ENCODE measurements at regions not wholly inside any gene's neighbourhood (a gene's known extent, or its start where the extent isn't known, plus 50 kb on each side); places are given as distances from the start of the nearest gene placed in this dataset.

DNA sequence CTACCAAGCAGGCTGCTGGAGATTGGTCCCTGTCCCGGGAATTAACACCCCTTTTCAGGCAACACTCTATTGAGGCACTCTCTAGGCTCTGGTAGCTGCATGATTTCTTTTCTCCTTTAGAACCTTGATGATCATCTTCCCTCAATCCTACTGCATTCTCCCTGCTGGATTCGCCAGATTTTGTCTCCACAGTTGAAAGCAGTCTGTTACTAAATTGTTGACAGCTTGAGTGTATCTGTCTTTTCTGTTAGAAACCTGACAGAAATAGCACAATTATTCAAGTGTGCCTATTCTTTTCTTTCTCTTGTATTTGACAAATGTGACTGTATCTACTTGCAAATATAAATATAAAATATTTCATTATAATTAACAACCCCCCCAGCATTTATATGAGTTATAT lies 830.8 kb upstream of the CADM2 start:
- TF ChIP-seq ZBTB17 (CRISPR knock-in tag; IDR thresholded peaks at IDR 0.05) (no peak), EZH2 (IDR thresholded peaks at IDR 0.05; ENCODE audit: borderline replicate concordance, low read depth, low read length) (no peak)
- TF ChIP-seq, protein P1, sequence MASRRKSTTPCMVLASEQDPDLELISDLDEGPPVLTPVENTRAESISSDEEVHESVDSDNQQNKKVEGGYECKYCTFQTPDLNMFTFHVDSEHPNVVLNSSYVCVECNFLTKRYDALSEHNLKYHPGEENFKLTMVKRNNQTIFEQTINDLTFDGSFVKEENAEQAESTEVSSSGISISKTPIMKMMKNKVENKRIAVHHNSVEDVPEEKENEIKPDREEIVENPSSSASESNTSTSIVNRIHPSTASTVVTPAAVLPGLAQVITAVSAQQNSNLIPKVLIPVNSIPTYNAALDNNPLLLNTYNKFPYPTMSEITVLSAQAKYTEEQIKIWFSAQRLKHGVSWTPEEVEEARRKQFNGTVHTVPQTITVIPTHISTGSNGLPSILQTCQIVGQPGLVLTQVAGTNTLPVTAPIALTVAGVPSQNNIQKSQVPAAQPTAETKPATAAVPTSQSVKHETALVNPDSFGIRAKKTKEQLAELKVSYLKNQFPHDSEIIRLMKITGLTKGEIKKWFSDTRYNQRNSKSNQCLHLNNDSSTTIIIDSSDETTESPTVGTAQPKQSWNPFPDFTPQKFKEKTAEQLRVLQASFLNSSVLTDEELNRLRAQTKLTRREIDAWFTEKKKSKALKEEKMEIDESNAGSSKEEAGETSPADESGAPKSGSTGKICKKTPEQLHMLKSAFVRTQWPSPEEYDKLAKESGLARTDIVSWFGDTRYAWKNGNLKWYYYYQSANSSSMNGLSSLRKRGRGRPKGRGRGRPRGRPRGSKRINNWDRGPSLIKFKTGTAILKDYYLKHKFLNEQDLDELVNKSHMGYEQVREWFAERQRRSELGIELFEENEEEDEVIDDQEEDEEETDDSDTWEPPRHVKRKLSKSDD (conservative IDR thresholded peaks at IDR 0.05; ENCODE audit: low read length): no peak
- TF ChIP-seq, protein P2, sequence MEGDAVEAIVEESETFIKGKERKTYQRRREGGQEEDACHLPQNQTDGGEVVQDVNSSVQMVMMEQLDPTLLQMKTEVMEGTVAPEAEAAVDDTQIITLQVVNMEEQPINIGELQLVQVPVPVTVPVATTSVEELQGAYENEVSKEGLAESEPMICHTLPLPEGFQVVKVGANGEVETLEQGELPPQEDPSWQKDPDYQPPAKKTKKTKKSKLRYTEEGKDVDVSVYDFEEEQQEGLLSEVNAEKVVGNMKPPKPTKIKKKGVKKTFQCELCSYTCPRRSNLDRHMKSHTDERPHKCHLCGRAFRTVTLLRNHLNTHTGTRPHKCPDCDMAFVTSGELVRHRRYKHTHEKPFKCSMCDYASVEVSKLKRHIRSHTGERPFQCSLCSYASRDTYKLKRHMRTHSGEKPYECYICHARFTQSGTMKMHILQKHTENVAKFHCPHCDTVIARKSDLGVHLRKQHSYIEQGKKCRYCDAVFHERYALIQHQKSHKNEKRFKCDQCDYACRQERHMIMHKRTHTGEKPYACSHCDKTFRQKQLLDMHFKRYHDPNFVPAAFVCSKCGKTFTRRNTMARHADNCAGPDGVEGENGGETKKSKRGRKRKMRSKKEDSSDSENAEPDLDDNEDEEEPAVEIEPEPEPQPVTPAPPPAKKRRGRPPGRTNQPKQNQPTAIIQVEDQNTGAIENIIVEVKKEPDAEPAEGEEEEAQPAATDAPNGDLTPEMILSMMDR (IDR thresholded peaks at IDR 0.05 in 2 of 3, conservative IDR thresholded peaks at IDR 0.05 in 1 of 3; ENCODE audit: insufficient read depth in 2 of 3, low read depth in 1 of 3, low read length in 3 of 3): no peak
- TF ChIP-seq, protein P3, sequence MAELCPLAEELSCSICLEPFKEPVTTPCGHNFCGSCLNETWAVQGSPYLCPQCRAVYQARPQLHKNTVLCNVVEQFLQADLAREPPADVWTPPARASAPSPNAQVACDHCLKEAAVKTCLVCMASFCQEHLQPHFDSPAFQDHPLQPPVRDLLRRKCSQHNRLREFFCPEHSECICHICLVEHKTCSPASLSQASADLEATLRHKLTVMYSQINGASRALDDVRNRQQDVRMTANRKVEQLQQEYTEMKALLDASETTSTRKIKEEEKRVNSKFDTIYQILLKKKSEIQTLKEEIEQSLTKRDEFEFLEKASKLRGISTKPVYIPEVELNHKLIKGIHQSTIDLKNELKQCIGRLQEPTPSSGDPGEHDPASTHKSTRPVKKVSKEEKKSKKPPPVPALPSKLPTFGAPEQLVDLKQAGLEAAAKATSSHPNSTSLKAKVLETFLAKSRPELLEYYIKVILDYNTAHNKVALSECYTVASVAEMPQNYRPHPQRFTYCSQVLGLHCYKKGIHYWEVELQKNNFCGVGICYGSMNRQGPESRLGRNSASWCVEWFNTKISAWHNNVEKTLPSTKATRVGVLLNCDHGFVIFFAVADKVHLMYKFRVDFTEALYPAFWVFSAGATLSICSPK (IDR thresholded peaks at IDR 0.05; ENCODE audit: borderline replicate concordance): no peak
- TF ChIP-seq, protein P4, sequence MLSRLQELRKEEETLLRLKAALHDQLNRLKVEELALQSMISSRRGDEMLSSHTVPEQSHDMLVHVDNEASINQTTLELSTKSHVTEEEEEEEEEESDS (CRISPR knock-in tag; IDR thresholded peaks at IDR 0.05): no peak
- TF ChIP-seq, protein P5, sequence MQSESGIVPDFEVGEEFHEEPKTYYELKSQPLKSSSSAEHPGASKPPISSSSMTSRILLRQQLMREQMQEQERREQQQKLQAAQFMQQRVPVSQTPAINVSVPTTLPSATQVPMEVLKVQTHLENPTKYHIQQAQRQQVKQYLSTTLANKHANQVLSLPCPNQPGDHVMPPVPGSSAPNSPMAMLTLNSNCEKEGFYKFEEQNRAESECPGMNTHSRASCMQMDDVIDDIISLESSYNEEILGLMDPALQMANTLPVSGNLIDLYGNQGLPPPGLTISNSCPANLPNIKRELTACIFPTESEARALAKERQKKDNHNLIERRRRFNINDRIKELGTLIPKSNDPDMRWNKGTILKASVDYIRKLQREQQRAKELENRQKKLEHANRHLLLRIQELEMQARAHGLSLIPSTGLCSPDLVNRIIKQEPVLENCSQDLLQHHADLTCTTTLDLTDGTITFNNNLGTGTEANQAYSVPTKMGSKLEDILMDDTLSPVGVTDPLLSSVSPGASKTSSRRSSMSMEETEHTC (IDR thresholded peaks at IDR 0.05): no peak

All from K562 (cell line).